NCI-H82 (cell line): ENCODE measurements at regions not wholly inside any gene's neighbourhood (a gene's known extent, or its start where the extent isn't known, plus 50 kb on each side); places are given as distances from the start of the nearest gene placed in this dataset.
A peak's percentile ranks its signal among the peaks of the same experiment; 100 is the strongest.

Experiments
- DNase-seq: peaks from one replicate; lab custom pipeline; 2025; lab: John Stamatoyannopoulos, UW

- DNase-seq = peak; percentile 88
Measured at GRCh38 chr17:74049167-74049966, 154.1 kb upstream of the RPL38 start.

GRCh38 chr17:74049967-74050458 lies 153.5 kb upstream of the RPL38 start:
- DNase-seq = peak; percentile 55

GRCh38 chr17:74051348-74051747 lies 152.1 kb upstream of the RPL38 start:
- DNase-seq = no peak

GRCh38 chr17:74052993-74053711 lies 150.3 kb upstream of the RPL38 start:
- peak; percentile 94 for DNase-seq

- no peak for DNase-seq
Measured at GRCh38 chr17:74053712-74054078, 149.8 kb upstream of the RPL38 start.

- DNase-seq = peak; percentile 49
Measured at GRCh38 chr17:74054249-74054648, 149.2 kb upstream of the RPL38 start.

GRCh38 chr17:74055508-74056160 lies 147.8 kb upstream of the RPL38 start:
- DNase-seq = peak; percentile 73

GRCh38 chr17:74059479-74060240 lies 143.8 kb upstream of the RPL38 start:
- DNase-seq = peak; percentile 26

- no peak for DNase-seq
Measured at GRCh38 chr17:74061758-74062157, 141.7 kb upstream of the RPL38 start.

- no peak for DNase-seq
Measured at GRCh38 chr17:74062234-74062633, 141.2 kb upstream of the RPL38 start.

- no peak for DNase-seq
Measured at GRCh38 chr17:74063439-74063838, 140.0 kb upstream of the RPL38 start.

- DNase-seq = peak; percentile 12
Measured at GRCh38 chr17:74070374-74070773, 133.1 kb upstream of the RPL38 start.

GRCh38 chr17:74070998-74071679 lies 132.3 kb upstream of the RPL38 start:
- DNase-seq = no peak

GRCh38 chr17:74072340-74072739 lies 131.1 kb upstream of the RPL38 start:
- no peak for DNase-seq

GRCh38 chr17:74076446-74076845 lies 127.0 kb upstream of the RPL38 start:
- DNase-seq = no peak

GRCh38 chr17:74077231-74077630 lies 126.2 kb upstream of the RPL38 start:
- no peak for DNase-seq

- DNase-seq = peak; percentile 86
Measured at GRCh38 chr17:74078363-74078941, 125.0 kb upstream of the RPL38 start.

GRCh38 chr17:74079537-74080300 lies 123.8 kb upstream of the RPL38 start:
- DNase-seq = peak; percentile 81

GRCh38 chr17:74080656-74081582 lies 122.6 kb upstream of the RPL38 start:
- peak; percentile 56 for DNase-seq
